Trophoblast cell (in vitro differentiated cells and primary cell): ENCODE measurements at regions not wholly inside any gene's neighbourhood (a gene's known extent, or its start where the extent isn't known, plus 50 kb on each side); places are given as distances from the start of the nearest gene placed in this dataset.

Source experiments
- DNase-seq, 2 donors: peaks; one replicate each; pipeline ENCODE4 v3.0.0-alpha.2; 2016
- H2AFZ ChIP-seq: 2 replicates; pipeline ENCODE4 v1.6.1; 2013; ENCODE audit warnings: low read length, moderate library complexity, mild to moderate bottlenecking; ENCODE audit not compliant: insufficient read depth, poor library complexity
- H2AK5ac ChIP-seq: 2 replicates; pipeline ENCODE4 v1.6.1; 2013; ENCODE audit warnings: mild to moderate bottlenecking, low read length
- H2BK120ac ChIP-seq: 2 replicates; pipeline ENCODE4 v1.6.1; 2013; ENCODE audit warnings: low read length, mild to moderate bottlenecking, moderate library complexity; ENCODE audit not compliant: insufficient read depth, poor library complexity
- H2BK12ac ChIP-seq: 2 replicates; pipeline ENCODE4 v1.6.1; 2013; ENCODE audit warnings: mild to moderate bottlenecking, low read length, moderate library complexity
- H2BK5ac ChIP-seq: 2 replicates; pipeline ENCODE4 v1.6.1; 2013; ENCODE audit warnings: low read length, low read depth, moderate library complexity, mild to moderate bottlenecking; ENCODE audit not compliant: poor library complexity
- H3K14ac ChIP-seq: 2 replicates; pipeline ENCODE4 v1.6.1; 2013; ENCODE audit warnings: mild to moderate bottlenecking, low read length
- H3K18ac ChIP-seq: 2 replicates; pipeline ENCODE4 v1.6.1; 2013; ENCODE audit warnings: mild to moderate bottlenecking, low read length
- H3K23ac ChIP-seq: 2 replicates; pipeline ENCODE4 v1.6.1; 2013; ENCODE audit warnings: low read length
- H3K27ac ChIP-seq: 2 replicates; pipeline ENCODE4 v1.5.1; 2013; ENCODE audit warnings: low read depth, mild to moderate bottlenecking, inconsistent platforms, low read length, moderate library complexity
- H3K27me3 ChIP-seq: 2 replicates; pipeline ENCODE4 v1.6.1; 2013; ENCODE audit warnings: inconsistent platforms, mild to moderate bottlenecking, low read length, moderate library complexity; ENCODE audit not compliant: insufficient read depth
- H3K36me3 ChIP-seq, 2 experiments: 1 replicate in 1 of 2; 2 replicates in 1 of 2; pipeline ENCODE4 v1.6.1; 2013; ENCODE audit warnings: low read length in 2 of 2, mild to moderate bottlenecking in 2 of 2, moderate library complexity in 1 of 2; ENCODE audit not compliant: insufficient read depth in 2 of 2, control insufficient read depth in 1 of 2
- H3K4ac ChIP-seq: 2 replicates; pipeline ENCODE4 v1.6.1; 2013; ENCODE audit warnings: low read depth, mild to moderate bottlenecking, low read length, moderate library complexity
- H3K4me1 ChIP-seq, 2 experiments: 1 replicate in 1 of 2; 2 replicates in 1 of 2; pipeline ENCODE4 v1.6.1; 2013; ENCODE audit warnings: low read length in 2 of 2, mild to moderate bottlenecking in 2 of 2, moderate library complexity in 1 of 2; ENCODE audit not compliant: insufficient read depth in 2 of 2, control insufficient read depth in 1 of 2
- H3K4me2 ChIP-seq: 2 replicates; pipeline ENCODE4 v1.6.1; 2013; ENCODE audit warnings: inconsistent platforms, mild to moderate bottlenecking, low read length, moderate library complexity
- H3K4me3 ChIP-seq: 2 replicates; pipeline ENCODE4 v1.5.1; 2013; ENCODE audit warnings: mild to moderate bottlenecking, low read depth, low read length, inconsistent platforms
- H3K79me1 ChIP-seq: one replicate; pipeline ENCODE4 v1.6.1; 2013; ENCODE audit warnings: low read length
- H3K79me2 ChIP-seq: 2 replicates; pipeline ENCODE4 v1.6.1; 2013; ENCODE audit warnings: low read length, mild to moderate bottlenecking; ENCODE audit not compliant: control insufficient read depth, insufficient read depth, poor library complexity
- H3K9ac ChIP-seq: 2 replicates; pipeline ENCODE4 v1.6.1; 2013; ENCODE audit warnings: mild to moderate bottlenecking, low read length
- H3K9me3 ChIP-seq: 2 replicates; pipeline ENCODE4 v1.6.1; 2013; ENCODE audit warnings: low read depth, mild to moderate bottlenecking, control low read depth, inconsistent platforms, low read length; ENCODE audit not compliant: insufficient read depth
- H4K12ac ChIP-seq: 2 replicates; pipeline ENCODE4 v1.6.1; 2013; ENCODE audit warnings: low read depth, mild to moderate bottlenecking, low read length, moderate library complexity
- H4K8ac ChIP-seq: 2 replicates; pipeline ENCODE4 v1.6.1; 2013; ENCODE audit warnings: low read depth, mild to moderate bottlenecking, low read length, moderate library complexity
- H4K91ac ChIP-seq: one replicate; pipeline ENCODE4 v1.6.1; 2013; ENCODE audit warnings: low read depth, mild to moderate bottlenecking, low read length, moderate library complexity
- whole genome bisulfite sequencing: extraction: QIAGEN DNeasy Blood & Tissue Kit; methylation state at CpG from one replicate; pipeline ENCODE4 v1.1.7; 2013; ENCODE audit warnings: missing lambda C conversion rate; ENCODE audit not compliant: insufficient read length, insufficient coverage; ENCODE audit errors: extremely low coverage; 5-methylcytosine and 5-hydroxymethylcytosine counted together

DNA sequence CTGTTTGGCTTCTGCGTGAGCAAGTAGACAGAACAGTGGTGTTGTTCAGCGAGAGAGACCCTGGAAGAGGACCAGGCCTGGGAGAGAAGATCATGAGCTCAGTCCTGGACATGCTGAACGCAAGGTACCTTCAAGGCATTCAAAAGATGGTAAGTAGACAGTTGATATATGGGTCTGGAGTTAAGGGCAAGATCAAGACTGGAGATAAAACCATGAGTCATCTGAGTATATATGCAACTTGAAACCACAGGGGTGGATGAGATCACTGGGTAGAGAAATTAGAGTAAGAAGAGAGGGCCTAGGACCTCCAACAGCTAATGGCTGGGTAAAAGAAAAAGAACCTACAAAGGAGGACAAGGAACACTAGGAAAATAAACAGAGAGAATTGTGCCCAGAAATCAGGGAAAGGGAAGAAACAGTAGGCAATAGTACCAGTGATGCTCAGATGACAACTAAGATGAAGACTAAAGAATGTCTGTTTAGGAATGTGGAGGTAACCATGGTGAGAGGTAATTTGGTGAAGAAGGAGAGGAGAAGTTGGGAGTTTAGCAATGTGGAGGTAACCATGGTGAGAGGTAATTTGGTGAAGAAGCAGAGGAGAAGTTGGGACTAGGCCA is 343.2 kb upstream of the ADAMTS9 start:
- peak overlapping the region; percentile 94 for H3K27ac ChIP-seq
- no peaks in the 10 kb centered on the region for H3K27me3 ChIP-seq
- peak overlapping the region; percentile 11 for H4K8ac ChIP-seq
- peak overlapping the region; percentile 87 for H4K91ac ChIP-seq
- no peaks in the 10 kb centered on the region for H3K79me2 ChIP-seq
- peak; percentile 30 to 58 for DNase-seq
- H3K4me3 ChIP-seq = no peak overlapping the region
- no CpG with 5 or more reads among the region's 3 CpGs for WGBS
- no peak overlapping the region for H3K9ac ChIP-seq
- H3K4me2 ChIP-seq = peak overlapping the region; percentile 11
- H3K36me3 ChIP-seq = no peaks in the 10 kb centered on the region
- no peak overlapping the region for H2AK5ac ChIP-seq
- H3K14ac ChIP-seq = peak overlapping the region; percentile 88
- H2BK120ac ChIP-seq = peak overlapping the region; percentile 52
- H3K23ac ChIP-seq = no peak overlapping the region
- no peak overlapping the region for H3K18ac ChIP-seq
- no peak overlapping the region for H2AFZ ChIP-seq
- H3K4ac ChIP-seq = peak overlapping the region; percentile 3
- H2BK12ac ChIP-seq = peak overlapping the region; percentile 29
- no peaks in the 10 kb centered on the region for H3K9me3 ChIP-seq
- H3K4me1 ChIP-seq = peaks cover 6 to 15% of the 10 kb centered on the region in 2 experiments
- H3K79me1 ChIP-seq = peaks cover 25% of the 10 kb centered on the region
- no peak overlapping the region for H4K12ac ChIP-seq
- peak overlapping the region; percentile 96 for H2BK5ac ChIP-seq

DNA sequence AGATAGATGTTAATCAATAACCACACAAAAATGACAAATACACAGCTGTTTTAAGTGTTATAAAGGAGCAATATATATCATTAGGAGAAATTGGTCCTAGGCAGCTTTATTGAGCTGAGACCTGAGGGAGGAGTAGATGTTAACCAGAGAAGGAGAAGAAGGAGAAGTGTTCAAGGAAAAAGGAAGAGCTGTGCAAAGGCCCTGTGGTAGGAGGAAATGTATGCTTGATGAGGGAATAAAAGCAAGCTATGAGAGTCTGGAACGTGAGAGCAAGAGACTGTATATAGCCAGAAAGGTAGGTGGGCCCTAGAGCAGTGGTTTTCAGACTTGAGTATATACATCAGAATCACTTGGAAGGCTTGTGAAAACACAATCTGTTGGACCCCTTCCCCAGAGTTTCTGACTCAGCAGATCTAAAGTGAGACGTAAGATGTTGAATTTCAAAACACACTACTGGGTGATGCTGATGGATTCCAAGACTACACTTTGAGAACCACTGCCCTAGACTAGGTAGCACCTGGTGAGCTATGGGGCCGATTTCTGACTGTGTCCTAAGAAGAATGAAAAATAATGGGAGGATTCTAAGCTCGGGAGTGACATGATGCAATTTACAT is 342.3 kb upstream of the ADAMTS9 start:
- Histone ChIP-seq H4K91ac (peak overlapping the region; percentile 78), H3K36me3 (no peaks in the 10 kb centered on the region), H3K27me3 (no peaks in the 10 kb centered on the region), H3K18ac (peak overlapping the region; percentile 2), H3K4me2 (peak overlapping the region; percentile 11), H3K4me3 (no peak overlapping the region), H3K9ac (no peak overlapping the region), H3K23ac (no peak overlapping the region), H4K8ac (peak overlapping the region; percentile 42), H3K4me1 (peaks cover 6 to 15% of the 10 kb centered on the region in 2 experiments), H2AK5ac (peak overlapping the region; percentile 1), H3K79me1 (peaks cover 27% of the 10 kb centered on the region), H3K27ac (peak overlapping the region; percentile 91), H3K9me3 (no peaks in the 10 kb centered on the region), H3K4ac (peak overlapping the region; percentile 3), H2AFZ (no peak overlapping the region), H2BK120ac (peak overlapping the region; percentile 28), H4K12ac (no peak overlapping the region), H3K14ac (peak overlapping the region; percentile 19), H2BK12ac (peak overlapping the region; percentile 22), H2BK5ac (peak overlapping the region; percentile 96), H3K79me2 (no peaks in the 10 kb centered on the region)
- no CpG with 5 or more reads among the region's 4 CpGs for WGBS
- DNase-seq = no peak

DNA sequence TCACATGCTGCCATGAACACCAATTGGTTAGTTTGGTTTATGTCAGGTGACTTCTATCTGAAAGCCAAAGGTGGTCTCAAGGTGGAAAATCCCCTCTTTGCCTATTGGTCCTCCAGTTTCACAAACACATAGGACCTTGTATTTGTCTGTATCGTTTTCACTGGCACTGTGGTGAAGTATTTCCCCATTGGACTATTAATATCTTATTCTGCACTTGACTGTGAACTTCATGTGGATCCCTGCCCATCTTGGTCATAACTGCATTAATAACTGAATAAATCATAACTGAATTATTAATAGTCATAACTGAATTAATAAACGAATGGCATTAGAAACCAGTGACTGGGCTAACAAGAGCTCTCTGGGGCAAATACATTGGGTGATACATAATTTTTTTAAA is 341.3 kb upstream of the ADAMTS9 start:
- Histone ChIP-seq H2BK5ac (no peak overlapping the region), H3K9me3 (no peaks in the 10 kb centered on the region), H3K14ac (no peak overlapping the region), H2BK120ac (no peak overlapping the region), H3K4me3 (no peak overlapping the region), H3K36me3 (no peaks in the 10 kb centered on the region), H3K18ac (no peak overlapping the region), H2AK5ac (no peak overlapping the region), H3K4me2 (no peak overlapping the region), H3K27ac (no peak overlapping the region), H4K8ac (no peak overlapping the region), H3K4ac (no peak overlapping the region), H3K79me1 (peaks cover 27% of the 10 kb centered on the region), H3K4me1 (peaks cover 7 to 16% of the 10 kb centered on the region in 2 experiments), H3K9ac (no peak overlapping the region), H3K79me2 (no peaks in the 10 kb centered on the region), H4K12ac (no peak overlapping the region), H2BK12ac (peak overlapping the region; percentile 4), H2AFZ (no peak overlapping the region), H3K23ac (no peak overlapping the region), H3K27me3 (no peaks in the 10 kb centered on the region), H4K91ac (no peak overlapping the region)
- DNase-seq = no peak
- no CpG with 5 or more reads among the region's 2 CpGs for WGBS

DNA sequence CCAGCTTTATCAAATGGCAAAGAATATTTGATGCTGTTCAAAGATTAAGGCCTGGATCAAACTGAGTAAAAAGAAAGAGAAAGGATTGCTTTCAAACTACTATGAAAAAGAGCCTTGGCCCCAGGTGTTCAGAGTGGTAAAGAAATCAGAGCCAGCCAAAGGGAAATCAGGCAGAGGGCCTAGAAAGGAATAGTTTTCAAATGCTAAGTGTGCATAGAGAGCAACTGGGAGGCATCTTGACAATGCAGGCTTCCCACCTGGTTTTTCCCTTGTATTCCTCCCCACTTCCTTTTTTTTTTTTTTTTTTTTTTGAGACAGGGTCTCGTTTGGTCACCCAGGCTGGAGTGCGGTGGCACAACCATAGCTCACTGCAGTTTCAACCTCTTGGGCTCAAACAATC is 340.2 kb upstream of the ADAMTS9 start:
- H3K4me1 ChIP-seq = peaks cover 10 to 18% of the 10 kb centered on the region in 2 experiments

More for the DNA sequence above, 340.2 kb upstream of the ADAMTS9 start:
- H3K36me3 ChIP-seq = no peaks in the 10 kb centered on the region
- no peak overlapping the region for H3K14ac ChIP-seq
- H3K18ac ChIP-seq = no peak overlapping the region
- no peak overlapping the region for H3K4me2 ChIP-seq
- H3K9me3 ChIP-seq = no peaks in the 10 kb centered on the region
- H3K79me2 ChIP-seq = no peaks in the 10 kb centered on the region
- no peak overlapping the region for H2AFZ ChIP-seq
- H3K4me3 ChIP-seq = no peak overlapping the region
- no CpG with 5 or more reads among the region's 2 CpGs for WGBS
- DNase-seq = no peak
- no peak overlapping the region for H2BK120ac ChIP-seq
- no peak overlapping the region for H4K12ac ChIP-seq
- H3K27ac ChIP-seq = no peak overlapping the region
- no peak overlapping the region for H4K91ac ChIP-seq
- H3K4ac ChIP-seq = no peak overlapping the region
- H2AK5ac ChIP-seq = no peak overlapping the region
- no peak overlapping the region for H4K8ac ChIP-seq
- H2BK12ac ChIP-seq = no peak overlapping the region
- no peak overlapping the region for H3K23ac ChIP-seq
- peak overlapping the region; percentile 9 for H2BK5ac ChIP-seq
- peaks cover 30% of the 10 kb centered on the region for H3K79me1 ChIP-seq
- no peaks in the 10 kb centered on the region for H3K27me3 ChIP-seq
- no peak overlapping the region for H3K9ac ChIP-seq
